OCI-LY7 (cell line): ENCODE measurements at regions not wholly inside any gene's neighbourhood (a gene's known extent, or its start where the extent isn't known, plus 50 kb on each side); places are given as distances from the start of the nearest gene placed in this dataset.
"Not testable (repeated sequence)": the region's sequence is repeated elsewhere in the genome, so short reads cannot be mapped to it uniquely, and the experiment has no call there.

Experiments used
- BruUV-seq: library from RNA; stranded (reverse); fragments of 400-500 nt; replicated peaks from 2 replicates; lab custom pipeline; 2021; lab: Mats Ljungman, UMichigan
- CTCF ChIA-PET: fragments of 300-600 bp; sonication (Branson Sonifier 250); formaldehyde crosslinking; loops from one replicate; lab custom pipeline; 2022; ENCODE audit warnings: antibody characterized with exemption; ENCODE audit not compliant: unreplicated experiment; lab: Charles Lee
- POLR2A ChIA-PET: fragments of 300-600 bp; sonication (Branson Sonifier 250); formaldehyde crosslinking; loops from one replicate; lab custom pipeline; 2022; ENCODE audit warnings: antibody characterized with exemption; lab: Charles Lee
- DNase-seq: peaks from one replicate; pipeline ENCODE4 v3.0.0-alpha.2; 2015; ENCODE audit warnings: low spot score
- H2AFZ ChIP-seq: fragments of 200-600 bp; sonication (generic), shearing (Covaris generic); 2 replicates; pipeline ENCODE4 v1.6.1; 2014; ENCODE audit warnings: mild to moderate bottlenecking, antibody characterized with exemption, low read length, moderate library complexity
- H3K27ac ChIP-seq: fragments of 200-600 bp; sonication (generic); 2 replicates; pipeline ENCODE4 v1.5.1; 2014; ENCODE audit warnings: mixed run types, low read depth, mild to moderate bottlenecking, moderate library complexity, low read length, inconsistent platforms; ENCODE audit not compliant: poor library complexity, severe bottlenecking
- H3K36me3 ChIP-seq: fragments of 200-600 bp; sonication (generic); 2 replicates; pipeline ENCODE4 v1.6.1; 2014; ENCODE audit warnings: mild to moderate bottlenecking, antibody characterized with exemption, low read length, moderate library complexity, mixed read lengths; ENCODE audit not compliant: insufficient read depth
- H3K4me1 ChIP-seq: fragments of 200-600 bp; sonication (generic); 2 replicates; pipeline ENCODE4 v1.5.1; 2014; ENCODE audit warnings: mild to moderate bottlenecking, low read length; ENCODE audit not compliant: insufficient read depth, poor library complexity, severe bottlenecking
- H3K4me2 ChIP-seq: fragments of 200-600 bp; sonication (generic); 2 replicates; pipeline ENCODE4 v1.6.1; 2014; ENCODE audit warnings: mild to moderate bottlenecking, low read length
- H3K4me3 ChIP-seq: fragments of 200-600 bp; sonication (generic); 2 replicates; pipeline ENCODE4 v1.5.1; 2014; ENCODE audit warnings: mild to moderate bottlenecking, low read depth, low read length; ENCODE audit not compliant: poor library complexity, severe bottlenecking
- H3K79me2 ChIP-seq: fragments of 200-600 bp; sonication (generic); 2 replicates; pipeline ENCODE4 v1.6.1; 2016; ENCODE audit warnings: low read depth, mild to moderate bottlenecking, low read length, moderate library complexity, mixed read lengths; ENCODE audit not compliant: insufficient read depth
- H3K9me2 ChIP-seq: fragments of 200-600 bp; sonication (generic); 2 replicates; pipeline ENCODE4 v1.6.1; 2016; ENCODE audit warnings: mild to moderate bottlenecking, low read length, mixed read lengths; ENCODE audit not compliant: insufficient read depth
- H3K9me3 ChIP-seq: fragments of 200-600 bp; sonication (generic); 2 replicates; pipeline ENCODE4 v1.6.1; 2014; ENCODE audit warnings: mild to moderate bottlenecking, mixed run types, low read length, mixed read lengths
- H4K20me1 ChIP-seq: fragments of 200-600 bp; sonication (generic); 2 replicates; pipeline ENCODE4 v1.6.1; 2014; ENCODE audit warnings: mild to moderate bottlenecking, antibody characterized with exemption, low read length, moderate library complexity, mixed read lengths; ENCODE audit not compliant: insufficient read depth
- EZH2phosphoT487 ChIP-seq: fragments of 200-600 bp; sonication (generic); IDR thresholded peaks from 2 replicates; pipeline ENCODE4 v1.6.1; 2018; ENCODE audit warnings: low read depth, borderline replicate concordance, mild to moderate bottlenecking, mixed run types, antibody characterized with exemption, low read length, moderate library complexity, mixed read lengths
- intact Hi-C: fragments of 100-400 bp; cut with micrococcal nuclease; formaldehyde crosslinking; loops from one replicate; pipeline ENCODE4 v1.10.0; 2022; ENCODE audit not compliant: unreplicated experiment
- TF ChIP-seq, protein P1 (sequence below): fragments of 200-600 bp; sonication (generic); conservative IDR thresholded peaks from 2 replicates; pipeline ENCODE4 v1.5.1; 2014; ENCODE audit warnings: mild to moderate bottlenecking, antibody characterized with exemption, low read length, moderate library complexity, mixed read lengths

DNA sequence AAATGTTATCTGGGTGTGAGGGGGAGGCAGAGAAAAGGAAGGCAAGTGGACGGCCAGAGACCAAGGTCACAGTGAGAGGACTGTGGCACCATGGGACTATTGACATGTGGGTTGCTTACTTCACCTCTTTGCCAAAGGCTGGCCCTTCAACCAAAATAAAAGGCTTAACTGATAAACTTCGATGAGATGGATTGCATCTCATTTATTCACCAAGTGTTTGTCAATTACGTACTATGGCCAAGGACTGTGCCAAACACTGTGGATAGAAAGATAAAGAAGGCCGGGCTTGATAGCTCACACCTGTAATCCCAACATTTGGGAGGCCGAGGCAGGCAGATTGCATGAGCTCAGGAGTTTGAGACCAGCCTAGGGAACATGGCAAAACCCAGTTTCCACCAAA is 98.7 kb upstream of the CCBE1 start:
- no peaks in the 10 kb centered on the region for H3K79me2 ChIP-seq
- no peaks in the 10 kb centered on the region for H3K9me2 ChIP-seq
- H3K9me3 ChIP-seq: no peaks in the 10 kb centered on the region
- ChIA-PET POLR2A (interaction anchor here (0.5 kb wide), 1 partner anchor 9 kb away, joined by 4 read pairs; no protein-coding TSS in a partner anchor), CTCF (no interaction called here)
- no peaks in the 10 kb centered on the region for H3K36me3 ChIP-seq
- no peak overlapping the region for H2AFZ ChIP-seq
- no peak for DNase-seq
- H4K20me1 ChIP-seq: no peaks in the 10 kb centered on the region
- no peaks in the 10 kb centered on the region for H3K4me1 ChIP-seq
- no TSS peak for BruUV-seq
- H3K4me3 ChIP-seq: no peak overlapping the region
- TF ChIP-seq, protein P1, sequence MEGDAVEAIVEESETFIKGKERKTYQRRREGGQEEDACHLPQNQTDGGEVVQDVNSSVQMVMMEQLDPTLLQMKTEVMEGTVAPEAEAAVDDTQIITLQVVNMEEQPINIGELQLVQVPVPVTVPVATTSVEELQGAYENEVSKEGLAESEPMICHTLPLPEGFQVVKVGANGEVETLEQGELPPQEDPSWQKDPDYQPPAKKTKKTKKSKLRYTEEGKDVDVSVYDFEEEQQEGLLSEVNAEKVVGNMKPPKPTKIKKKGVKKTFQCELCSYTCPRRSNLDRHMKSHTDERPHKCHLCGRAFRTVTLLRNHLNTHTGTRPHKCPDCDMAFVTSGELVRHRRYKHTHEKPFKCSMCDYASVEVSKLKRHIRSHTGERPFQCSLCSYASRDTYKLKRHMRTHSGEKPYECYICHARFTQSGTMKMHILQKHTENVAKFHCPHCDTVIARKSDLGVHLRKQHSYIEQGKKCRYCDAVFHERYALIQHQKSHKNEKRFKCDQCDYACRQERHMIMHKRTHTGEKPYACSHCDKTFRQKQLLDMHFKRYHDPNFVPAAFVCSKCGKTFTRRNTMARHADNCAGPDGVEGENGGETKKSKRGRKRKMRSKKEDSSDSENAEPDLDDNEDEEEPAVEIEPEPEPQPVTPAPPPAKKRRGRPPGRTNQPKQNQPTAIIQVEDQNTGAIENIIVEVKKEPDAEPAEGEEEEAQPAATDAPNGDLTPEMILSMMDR: no peak
- no peak for TF ChIP-seq EZH2phosphoT487
- H3K27ac ChIP-seq: no peak overlapping the region
- no peak overlapping the region for H3K4me2 ChIP-seq
- intact Hi-C loops: no loop called here

- H3K4me2 ChIP-seq: no peak overlapping the region
- BruUV-seq: no TSS peak
- no peaks in the 10 kb centered on the region for H3K79me2 ChIP-seq
- no peak for DNase-seq
- H3K9me2 ChIP-seq: no peaks in the 10 kb centered on the region
- H3K4me3 ChIP-seq: no peak overlapping the region
- no peaks in the 10 kb centered on the region for H3K9me3 ChIP-seq
- TF ChIP-seq, protein P1: no peak
- TF ChIP-seq EZH2phosphoT487: no peak
- H3K36me3 ChIP-seq: no peaks in the 10 kb centered on the region
- H4K20me1 ChIP-seq: no peaks in the 10 kb centered on the region
- no peak overlapping the region for H2AFZ ChIP-seq
- intact Hi-C loops: no loop called here
- no peak overlapping the region for H3K27ac ChIP-seq
- ChIA-PET CTCF (no interaction called here), POLR2A (no interaction called here)
- no peaks in the 10 kb centered on the region for H3K4me1 ChIP-seq
Measured at GRCh38 chr18:59792353-59792752, 95.1 kb upstream of the CCBE1 start.

GRCh38 chr18:59790346-59790936 is 93.2 kb upstream of the CCBE1 start:
- POLR2A ChIA-PET, DNase-seq, H3K9me3 ChIP-seq, H3K36me3 ChIP-seq, intact Hi-C loops, H2AFZ ChIP-seq, H3K4me2 ChIP-seq, CTCF ChIA-PET, H3K9me2 ChIP-seq, H3K4me3 ChIP-seq, BruUV-seq, H3K27ac ChIP-seq, H3K4me1 ChIP-seq, H4K20me1 ChIP-seq, H3K79me2 ChIP-seq: not testable (repeated sequence)
